NCI-H748 (cell line): ENCODE measurements at regions not wholly inside any gene's neighbourhood (a gene's known extent, or its start where the extent isn't known, plus 50 kb on each side); places are given as distances from the start of the nearest gene placed in this dataset.

ENCODE experiments used
- DNase-seq: peaks from one replicate; lab custom pipeline; 2025; ENCODE audit not compliant: unreplicated experiment; lab: John Stamatoyannopoulos, UW

DNA sequence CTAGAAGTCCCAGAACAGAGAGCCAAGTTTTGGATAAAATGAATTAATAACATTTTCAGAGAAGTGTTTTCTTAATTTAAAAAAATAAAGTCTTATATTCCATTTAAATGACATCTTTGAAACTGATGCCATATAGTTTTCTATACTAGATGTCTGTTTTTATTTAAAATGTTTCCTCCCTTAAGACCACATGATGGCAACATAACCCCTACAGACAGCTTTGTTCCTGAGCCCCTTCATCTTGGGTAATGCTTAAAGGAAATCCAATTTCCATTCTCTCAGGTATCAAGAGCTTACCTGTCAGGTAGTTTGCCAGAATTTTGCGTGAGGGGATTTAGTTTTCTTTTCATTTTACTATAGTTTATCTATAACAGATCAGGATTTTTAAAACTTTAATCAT lies 181.4 kb upstream of the UGT8 start:
- DNase-seq = peak; percentile 54

DNA sequence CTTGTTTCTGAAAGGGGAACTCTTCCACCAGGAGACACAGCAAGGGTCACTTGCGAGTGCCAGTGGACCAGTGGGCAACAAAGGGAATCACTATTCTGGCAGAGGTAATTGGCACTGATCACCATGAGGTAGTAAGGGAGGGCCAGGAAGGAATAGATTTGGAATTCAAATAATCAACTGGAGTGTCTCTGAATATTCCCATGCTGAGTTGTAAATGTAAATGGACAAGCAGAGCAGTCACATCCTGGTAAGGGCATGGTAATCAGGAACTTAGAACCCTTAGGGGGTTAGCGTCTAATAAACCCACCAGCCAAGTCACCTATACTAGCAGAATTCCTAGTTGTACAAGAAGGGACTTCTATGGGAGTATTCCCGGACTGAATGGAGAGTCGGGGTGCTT lies 178.5 kb upstream of the UGT8 start:
- DNase-seq = no peak

DNA sequence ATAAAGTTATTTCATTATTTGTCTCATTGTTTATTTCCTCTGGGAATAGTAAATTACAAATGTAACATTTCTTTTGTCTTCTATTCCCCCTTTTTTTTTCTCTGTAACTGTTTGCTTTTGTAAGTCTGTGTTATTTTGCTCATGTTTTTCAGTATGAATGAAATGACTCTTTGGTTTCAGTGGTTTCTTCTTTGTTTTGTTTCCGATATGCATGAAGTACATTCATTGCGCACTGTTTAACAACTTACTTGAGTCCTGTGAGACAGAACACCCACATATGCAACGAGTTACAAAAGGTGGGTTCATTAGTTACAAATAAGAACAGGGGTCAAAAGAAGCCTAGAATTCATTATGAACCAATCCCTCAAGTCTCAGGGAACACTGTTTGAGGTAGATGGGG lies 175.0 kb upstream of the UGT8 start:
- no peak for DNase-seq

DNA sequence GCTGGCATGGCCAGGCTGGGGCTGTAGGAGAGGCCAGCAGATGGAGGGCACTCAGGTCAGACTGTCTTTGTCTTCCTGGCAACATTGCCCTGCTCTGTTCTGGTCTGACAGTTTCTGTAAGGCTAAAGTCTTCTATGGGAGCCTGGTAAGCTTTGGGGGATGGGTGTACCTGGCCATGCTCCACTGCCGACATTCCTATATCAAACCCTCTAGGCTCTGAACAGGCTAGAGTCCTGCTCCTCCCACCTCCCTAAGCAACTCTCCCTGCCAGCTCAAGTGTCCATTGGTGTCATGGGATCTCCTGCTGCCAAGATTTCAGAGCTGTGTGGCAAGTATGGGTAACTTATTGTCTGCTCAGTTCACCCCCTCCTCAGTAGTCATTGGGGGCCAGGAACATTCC lies 163.5 kb upstream of the UGT8 start:
- no peak for DNase-seq

DNA sequence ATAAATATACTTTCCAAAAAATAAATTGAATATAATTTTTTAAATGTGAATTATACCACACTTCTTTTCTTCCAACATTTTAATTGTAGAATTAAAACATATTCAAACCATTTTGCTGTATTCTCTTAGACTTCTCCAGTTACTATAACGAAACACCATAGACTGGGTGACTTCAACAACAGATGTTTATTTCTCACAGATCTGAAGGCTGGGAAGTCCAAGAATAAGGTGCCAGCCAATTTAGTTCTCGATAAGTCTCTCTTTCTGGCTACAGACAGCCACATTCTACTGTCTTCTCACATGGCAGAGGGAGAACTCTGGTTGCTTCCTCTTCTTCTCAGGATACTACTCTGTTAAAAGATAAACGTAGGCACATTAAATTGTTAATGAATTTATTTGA lies 155.8 kb upstream of the UGT8 start:
- no peak for DNase-seq

DNA sequence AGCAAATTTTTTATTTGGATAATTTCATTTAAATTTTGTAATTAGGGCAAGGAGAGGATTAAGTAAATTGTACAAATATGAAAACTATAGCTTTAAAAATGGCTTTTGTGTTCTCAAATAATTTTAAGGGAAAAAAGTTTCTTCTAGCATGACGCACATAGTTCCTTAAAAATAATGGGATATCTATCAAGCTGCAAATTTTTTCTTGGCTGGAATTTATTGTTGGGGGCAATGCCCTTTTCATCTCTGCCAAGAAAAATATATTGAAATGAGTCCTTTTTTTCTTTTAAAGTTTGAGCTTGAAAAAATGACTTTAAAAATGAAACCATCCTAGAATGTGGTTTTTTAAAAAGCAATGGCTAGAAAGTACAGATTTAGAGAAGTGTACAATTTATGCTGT lies 154.4 kb upstream of the UGT8 start:
- no peak for DNase-seq

DNA sequence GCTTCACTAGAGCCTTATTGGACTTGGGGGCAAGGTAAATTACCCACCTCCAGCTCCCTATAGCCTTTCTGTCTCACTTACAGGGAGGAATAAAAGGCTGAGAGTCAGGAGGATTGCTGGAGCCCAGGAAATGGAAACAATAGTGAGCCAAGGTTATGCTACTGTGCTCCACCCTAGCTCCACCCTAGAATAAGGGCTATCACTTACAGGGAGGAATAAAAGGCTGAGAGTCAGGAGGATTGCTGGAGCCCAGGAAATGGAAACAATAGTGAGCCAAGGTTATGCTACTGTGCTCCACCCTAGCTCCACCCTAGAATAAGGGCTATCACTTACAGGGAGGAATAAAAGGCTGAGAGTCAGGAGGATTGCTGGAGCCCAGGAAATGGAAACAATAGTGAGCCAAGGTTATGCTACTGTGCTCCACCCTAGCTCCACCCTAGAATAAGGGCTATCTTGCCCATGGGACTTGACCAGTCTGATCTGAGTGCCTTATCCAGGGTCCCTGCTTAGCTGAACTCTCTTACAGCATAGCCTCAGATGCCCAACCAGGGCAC lies 150.6 kb upstream of the UGT8 start:
- DNase-seq = peak; percentile 28

DNA sequence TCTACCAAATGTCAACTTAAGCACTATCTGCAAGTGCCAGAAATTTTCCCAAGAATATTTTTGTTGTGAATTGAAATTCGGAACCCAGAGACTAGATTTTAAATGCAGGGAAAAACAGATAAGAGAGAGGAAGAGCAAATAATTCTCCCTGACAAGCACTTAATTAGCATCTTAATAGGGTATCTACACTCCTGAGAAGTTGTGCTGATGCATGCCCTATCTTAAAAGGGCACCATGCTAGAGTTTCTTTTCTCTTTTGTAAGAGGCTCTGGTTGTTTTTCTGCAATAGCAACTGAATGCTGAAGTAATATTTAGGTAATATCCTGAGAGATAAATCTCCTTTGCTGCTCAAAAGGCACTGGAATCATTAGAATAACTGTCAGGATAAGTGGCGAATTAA lies 139.9 kb upstream of the UGT8 start:
- no peak for DNase-seq

DNA sequence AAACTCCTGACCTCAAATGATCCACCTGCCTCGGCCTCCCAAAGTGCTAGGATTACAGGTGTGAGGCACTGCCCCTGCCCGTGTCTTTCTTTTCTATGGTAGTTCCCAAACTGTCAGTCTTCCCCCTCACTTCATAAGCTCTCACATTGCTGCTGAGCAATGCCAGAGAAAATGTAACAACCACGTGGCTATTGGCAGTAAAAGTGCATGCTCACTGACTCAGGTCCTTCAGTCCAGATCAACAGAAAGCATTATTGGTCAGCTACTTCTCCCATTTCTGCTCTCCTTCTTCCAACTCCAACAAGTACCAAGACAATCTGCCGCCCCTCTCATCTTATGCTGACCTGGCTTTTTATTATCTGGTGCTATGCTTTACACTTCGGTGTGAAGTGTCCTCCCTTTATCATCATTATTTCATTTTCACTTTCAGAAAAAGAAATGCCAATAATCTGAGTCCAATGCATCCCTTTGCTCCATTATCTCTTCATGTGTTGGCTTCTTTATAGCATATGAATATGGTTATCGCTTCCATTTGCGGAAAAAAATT lies 133.8 kb upstream of the UGT8 start:
- no peak for DNase-seq

DNA sequence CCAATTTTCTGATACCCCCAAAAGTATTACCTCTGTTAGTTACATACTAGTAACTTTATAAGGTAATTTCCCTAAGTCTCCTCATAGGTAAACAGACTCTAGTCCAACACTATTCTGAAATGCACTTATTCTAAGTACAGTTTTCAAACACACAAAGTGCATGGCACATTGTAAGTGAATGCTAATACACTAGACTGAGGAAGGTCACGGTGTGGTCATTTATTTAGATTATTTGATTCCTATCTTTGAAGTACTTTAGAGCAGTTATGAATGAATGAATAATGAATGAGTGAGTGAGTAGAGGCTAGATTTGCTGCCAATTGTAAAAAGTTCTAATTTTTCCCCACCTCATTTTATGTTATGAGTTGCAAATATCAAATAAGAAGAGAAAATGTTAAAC lies 132.8 kb upstream of the UGT8 start:
- no peak for DNase-seq

DNA sequence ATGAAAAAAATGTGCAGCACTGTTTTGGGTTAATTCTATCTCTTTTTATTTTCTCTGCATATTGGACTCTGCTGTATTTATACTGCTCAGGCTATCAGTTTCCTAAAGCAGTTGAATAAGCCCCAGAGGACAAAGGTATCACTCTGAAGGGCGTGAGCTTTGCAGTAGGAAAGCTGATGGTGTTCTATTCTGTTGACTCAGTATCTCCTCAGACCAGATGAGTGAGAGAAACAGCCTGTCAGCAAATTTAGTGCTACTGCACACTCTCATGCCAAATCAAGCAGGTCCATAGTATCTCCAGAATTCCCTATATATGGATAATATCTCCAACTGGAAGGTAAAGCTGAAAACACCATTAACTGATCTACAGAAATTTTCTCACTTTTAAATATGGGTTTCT lies 132.3 kb upstream of the UGT8 start:
- DNase-seq = no peak

DNA sequence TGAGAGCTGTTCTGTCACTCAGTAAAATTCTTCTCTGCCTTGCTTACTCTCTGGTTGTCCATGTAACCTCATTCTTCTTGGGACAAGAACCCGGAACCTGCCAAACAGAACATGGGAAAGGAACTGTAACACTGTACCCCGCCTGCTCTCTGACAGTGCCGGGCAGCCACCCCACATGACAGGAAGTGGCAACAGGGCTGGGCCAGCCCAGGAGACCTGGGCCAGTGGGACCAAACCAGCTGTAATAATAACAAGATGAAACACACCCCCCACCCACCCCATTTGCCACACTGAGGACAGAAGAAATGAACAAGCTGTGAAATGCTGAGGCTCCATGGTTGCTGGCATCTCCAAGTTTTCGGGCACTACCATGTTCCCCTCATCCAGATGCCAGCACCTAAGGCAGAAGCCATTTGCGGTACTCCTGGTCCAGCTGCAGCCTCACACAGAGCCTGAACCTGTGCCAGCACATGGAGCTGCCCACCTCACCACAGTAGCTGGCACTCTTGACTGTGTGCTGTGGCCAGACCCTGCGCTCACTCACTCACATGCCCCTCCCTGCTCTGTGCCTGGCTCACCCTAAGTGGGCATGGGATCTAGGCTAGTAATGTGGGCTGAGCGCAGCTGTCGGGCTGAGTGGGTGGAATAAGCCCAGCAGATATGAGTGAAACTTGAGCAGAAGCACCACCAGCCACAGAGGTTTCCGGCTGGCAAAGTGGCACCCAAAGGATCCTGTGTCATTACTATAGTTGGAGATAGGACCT lies 126.2 kb upstream of the UGT8 start:
- no peak for DNase-seq

DNA sequence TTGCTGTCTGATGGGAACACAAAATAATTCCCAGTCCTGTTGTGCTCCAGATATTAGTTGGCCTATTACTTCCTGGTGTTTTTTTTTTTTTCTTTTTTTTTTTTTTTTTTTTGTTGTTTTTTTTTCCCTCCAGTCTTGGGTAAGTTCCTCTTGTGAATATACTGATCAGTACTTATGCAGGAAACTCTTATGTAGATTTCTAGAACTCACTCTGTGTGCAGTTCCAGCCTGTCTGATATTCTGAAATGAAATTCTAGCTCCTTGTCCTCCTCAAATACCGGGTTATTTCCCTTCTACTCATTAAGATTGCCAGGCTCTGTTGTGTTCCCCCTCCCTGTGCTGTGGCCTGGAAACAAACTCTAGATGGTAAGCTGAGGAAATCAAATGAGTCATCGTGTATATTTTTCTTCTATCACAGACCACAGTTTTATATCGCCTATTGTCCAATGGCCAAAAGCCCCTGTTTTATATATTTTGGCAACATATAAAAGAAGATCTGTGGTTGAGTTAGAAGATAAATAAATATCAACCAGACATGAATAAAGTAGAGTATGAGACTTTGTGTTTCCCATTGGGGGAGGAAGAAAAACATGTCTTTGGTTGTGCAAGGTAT lies 124.3 kb upstream of the UGT8 start:
- DNase-seq = no peak

DNA sequence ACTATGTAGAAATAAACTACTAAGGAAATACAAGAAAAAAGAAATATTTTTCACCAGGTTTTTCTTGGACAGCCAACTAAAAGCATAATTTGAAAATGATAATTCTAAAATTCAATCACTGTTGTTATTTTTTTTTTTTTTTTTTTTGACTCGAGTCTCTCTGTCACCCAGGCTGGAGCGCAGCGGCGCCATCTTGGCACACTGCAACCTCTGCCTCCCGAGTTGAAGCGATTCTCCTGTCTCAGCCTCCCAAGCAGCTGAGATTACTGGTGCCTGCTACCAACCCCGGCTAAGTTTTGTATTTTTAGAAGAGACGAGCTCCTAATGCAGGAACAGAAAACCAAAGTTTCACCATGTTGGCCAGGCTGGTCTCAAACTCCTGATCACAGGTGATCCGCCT lies 122.3 kb upstream of the UGT8 start:
- DNase-seq = no peak

DNA sequence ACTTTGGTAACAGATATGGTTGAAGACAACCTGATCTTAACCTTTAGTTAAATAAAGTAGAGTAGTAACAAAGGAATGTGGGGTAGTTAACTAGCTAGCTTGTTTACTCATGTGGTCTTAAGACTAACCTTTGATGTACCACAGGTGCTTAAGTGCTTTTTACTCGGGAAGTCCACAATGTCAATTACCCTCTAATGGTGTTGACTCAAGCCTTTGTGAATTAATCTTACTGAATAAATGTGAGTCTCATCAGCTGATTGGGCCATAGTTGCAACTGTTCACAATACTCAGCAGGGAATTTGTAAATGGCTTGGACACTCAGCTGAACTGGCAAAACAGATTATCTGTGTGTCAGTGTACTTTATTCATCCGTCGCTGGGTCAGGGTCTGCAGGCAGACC lies 119.0 kb upstream of the UGT8 start:
- peak; percentile 94 for DNase-seq

DNA sequence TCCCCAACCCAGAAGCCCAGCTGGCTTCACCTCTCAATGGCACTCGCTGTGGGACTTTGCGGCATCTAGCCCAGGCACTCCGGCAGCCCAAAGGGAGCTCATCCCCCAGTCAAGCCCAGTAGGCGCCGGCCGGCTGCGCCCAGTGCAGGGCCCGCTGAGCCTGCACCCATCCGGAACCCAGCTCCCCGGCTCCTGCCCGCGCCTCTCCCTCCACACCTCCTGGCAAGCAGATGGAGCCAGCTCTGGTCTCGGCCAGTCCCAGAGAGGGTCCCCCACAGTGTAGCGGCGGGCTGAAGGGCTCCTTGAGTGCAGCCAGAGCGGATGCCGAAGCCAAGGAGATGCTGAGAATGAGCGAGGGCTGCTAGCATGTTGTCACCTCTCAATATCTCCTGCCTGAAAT lies 116.8 kb upstream of the UGT8 start:
- DNase-seq = no peak

DNA sequence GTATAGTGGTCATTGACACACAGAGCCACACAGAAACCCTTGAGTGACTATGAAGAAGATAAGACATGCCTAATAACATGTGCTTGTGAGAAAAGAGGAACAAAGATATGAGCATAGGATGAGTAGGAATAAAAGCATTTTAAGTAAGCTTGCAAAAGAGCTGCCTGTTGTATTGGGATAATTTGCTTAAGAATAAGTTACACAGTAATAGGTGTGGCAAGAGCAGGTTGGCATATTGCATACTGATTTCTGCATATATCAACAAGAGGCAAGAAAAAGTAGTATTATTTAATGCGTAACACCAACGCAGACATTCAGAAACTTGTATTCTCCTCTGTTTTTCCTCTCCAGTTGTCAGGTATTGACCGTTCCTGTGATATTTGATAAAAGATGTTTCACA lies 111.5 kb upstream of the UGT8 start:
- no peak for DNase-seq

DNA sequence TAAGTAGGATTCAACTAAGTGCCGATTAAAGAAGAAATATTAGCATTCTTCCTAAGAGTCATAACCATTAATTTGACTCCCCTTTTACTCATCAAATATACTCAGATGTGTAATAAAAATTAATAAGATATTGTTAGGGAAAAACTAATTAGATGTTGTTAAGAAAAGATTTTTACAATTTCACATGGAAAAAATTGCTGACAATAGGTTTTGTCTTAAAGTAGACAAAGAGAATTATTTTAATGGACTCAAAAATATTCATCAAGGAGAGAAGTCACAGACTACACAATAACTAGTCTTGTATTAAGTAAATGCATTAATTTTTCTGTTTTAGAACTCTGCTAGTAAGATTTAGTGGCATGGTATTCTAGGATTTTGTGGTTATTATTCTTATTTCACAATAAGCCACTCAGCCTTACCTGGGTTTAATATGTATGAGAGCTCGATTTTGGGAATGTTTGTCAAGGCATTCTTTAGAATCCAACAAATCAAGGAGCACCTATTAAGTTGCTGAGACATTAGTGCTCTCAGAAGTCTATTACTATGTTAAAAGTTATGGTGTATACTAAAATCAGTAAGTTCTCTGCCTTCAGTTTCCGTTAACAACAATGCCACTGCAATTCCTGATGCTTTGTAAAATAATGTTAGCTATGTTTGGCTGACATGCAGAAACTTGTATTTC lies 110.2 kb upstream of the UGT8 start:
- DNase-seq = no peak

DNA sequence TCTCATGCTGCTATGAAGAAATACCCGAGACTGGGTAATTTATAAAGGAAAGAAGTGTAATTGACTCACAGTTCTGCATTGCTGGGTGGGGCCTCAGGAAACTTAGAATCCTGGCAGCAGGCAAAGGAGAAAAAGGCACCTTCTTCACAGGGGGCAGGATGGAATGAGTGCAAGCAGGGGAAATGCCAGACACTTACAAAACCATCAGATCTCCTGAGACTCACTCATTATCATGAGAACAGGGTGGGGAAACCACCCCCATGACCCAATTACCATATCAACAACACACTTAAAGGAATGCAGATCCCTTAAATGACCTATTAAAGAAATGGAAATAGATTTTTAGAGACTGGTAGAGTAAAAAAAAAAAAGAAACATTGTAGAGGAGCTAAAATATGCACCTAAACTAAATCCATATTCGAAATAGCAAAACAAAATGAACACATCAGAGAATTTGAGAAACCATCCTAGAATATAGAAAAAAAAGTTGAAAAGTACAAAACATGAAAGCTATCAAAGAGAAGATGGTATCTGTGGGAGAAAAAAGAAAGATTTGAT lies 104.3 kb upstream of the UGT8 start:
- no peak for DNase-seq

DNA sequence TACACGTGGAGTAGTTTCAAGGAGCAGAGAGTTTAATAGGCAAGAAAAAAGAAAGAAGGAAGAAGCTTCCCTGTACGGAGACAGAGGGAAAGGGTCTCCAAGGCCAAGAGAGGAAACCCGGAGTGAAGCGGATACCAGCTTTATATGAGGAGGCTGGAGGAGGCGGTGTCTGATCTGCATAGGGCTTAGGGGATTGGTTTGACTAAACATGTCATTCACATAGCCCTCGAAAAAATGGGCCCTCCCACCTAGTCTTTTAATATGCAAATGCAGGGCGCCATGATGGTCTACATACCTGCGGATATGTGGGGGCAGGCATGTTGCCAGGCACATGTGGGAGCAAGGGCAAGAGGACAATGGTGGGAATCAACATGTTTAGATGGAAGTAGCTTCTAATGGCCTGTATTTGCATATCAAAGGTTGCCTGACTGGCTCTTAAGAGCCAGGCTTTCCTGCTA lies 103.1 kb upstream of the UGT8 start:
- DNase-seq = peak; percentile 85

DNA sequence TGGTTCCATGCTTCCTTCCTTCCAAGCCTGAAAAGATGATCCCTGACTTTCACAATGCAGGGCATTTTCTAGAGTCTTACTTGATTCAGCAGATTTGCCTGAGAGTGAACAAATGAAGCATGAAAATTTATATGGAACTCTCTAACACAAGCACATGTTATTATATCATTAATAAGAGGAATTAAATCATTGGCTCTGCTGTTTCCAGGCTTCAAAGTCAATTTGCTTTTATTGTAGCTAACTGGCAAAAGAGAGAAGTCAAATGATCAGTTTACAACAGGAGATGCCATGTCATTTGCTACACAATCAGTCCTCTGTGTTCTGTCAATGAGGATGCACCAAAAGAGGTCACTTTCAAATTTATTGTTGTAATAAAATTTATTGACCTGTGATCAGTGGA lies 101.5 kb upstream of the UGT8 start:
- DNase-seq = no peak

DNA sequence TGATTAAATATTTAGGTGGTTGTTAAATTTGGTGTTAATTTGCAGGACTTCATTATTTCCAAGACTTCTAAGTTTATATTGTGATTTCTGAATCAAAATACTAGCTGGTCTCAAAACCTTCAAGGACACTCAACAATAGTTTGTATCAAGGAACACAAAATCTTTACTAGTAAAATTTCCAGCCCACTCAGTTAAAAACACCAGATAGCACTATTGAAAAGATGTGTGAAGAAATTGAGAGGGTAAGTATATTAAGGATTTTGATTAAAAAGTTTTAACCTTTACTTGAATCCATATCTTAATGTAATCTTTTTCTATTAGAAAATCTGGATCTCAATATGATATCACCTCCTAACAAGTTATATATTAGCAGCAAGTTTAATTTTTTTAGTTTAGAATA lies 89.3 kb upstream of the UGT8 start:
- DNase-seq = no peak
